ENCODE measurements at regions not wholly inside any gene's neighbourhood (a gene's known extent, or its start where the extent isn't known, plus 50 kb on each side); places are given as distances from the start of the nearest gene placed in this dataset.

DNA sequence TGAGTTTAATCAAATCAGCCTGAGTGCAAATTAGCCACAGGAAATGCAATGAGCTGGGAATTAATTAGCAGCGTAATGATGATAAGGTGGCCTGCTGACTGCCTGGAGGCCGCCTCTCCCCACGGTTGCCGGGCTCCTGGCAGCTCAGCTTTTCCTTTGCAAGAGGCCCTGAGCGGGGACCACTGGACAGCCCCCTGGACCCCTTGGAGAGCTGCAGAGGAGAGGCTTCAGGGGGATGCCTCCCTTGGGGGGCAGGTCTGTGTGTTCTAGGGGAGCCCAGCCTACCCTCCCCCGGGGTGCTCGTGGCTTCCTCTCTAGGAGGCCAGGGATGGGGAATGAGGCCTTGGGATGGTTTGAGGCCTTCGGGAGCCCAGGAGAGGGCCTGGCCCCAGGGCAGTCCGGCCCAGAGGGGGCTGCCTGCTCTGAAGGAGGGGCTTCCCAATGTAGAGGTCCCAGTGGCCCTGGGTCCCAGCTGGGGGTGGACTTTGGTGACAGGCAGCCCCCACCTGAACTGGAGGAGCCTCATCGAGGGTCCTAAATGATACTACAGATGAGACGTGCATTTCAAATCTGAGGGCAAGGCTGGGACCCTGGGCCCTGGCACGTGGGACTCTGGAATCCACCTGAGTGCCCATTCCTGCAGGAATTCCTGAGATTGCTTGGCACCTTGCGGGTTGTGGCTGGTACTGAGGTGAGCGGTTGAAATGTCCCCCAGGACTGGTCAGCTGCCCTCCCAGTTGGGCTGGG is 66.4 kb upstream of the BHLHE23 start:
- H3K4me1 ChIP-seq (ENCODE audit: control insufficient read depth in 4 of 4, insufficient read depth in 4 of 4, low read length in 3 of 4): peaks cover 0 to 3% (median 0%) of the 10 kb centered on the region in 4 donors
- peaks cover 0 to 15% (median 4%) of the 10 kb centered on the region in 4 donors for H3K9me3 ChIP-seq (ENCODE audit: control insufficient read depth in 4 of 4, low read length in 3 of 4)
- 55% methylated on average over 14 of the region's 14 CpGs for WGBS
- H3K27me3 ChIP-seq (ENCODE audit: control insufficient read depth in 4 of 4, insufficient read depth in 4 of 4, low read length in 3 of 4): peaks cover 0 to 11% (median 4%) of the 10 kb centered on the region in 4 donors
- no peak overlapping the region for H3K9ac ChIP-seq (ENCODE audit: low read depth in 1 of 2, low read length in 2 of 2)
- TF ChIP-seq EGR1 (IDR thresholded peaks at IDR 0.05; ENCODE audit: low read depth in 2 of 2): no peak
- TF ChIP-seq FOXA2 (IDR thresholded peaks at IDR 0.05): no peak
- no peak for TF ChIP-seq RXRA (IDR thresholded peaks at IDR 0.05)
- no peak for TF ChIP-seq FOXA1 (IDR thresholded peaks at IDR 0.05)
- TF ChIP-seq, protein P1, sequence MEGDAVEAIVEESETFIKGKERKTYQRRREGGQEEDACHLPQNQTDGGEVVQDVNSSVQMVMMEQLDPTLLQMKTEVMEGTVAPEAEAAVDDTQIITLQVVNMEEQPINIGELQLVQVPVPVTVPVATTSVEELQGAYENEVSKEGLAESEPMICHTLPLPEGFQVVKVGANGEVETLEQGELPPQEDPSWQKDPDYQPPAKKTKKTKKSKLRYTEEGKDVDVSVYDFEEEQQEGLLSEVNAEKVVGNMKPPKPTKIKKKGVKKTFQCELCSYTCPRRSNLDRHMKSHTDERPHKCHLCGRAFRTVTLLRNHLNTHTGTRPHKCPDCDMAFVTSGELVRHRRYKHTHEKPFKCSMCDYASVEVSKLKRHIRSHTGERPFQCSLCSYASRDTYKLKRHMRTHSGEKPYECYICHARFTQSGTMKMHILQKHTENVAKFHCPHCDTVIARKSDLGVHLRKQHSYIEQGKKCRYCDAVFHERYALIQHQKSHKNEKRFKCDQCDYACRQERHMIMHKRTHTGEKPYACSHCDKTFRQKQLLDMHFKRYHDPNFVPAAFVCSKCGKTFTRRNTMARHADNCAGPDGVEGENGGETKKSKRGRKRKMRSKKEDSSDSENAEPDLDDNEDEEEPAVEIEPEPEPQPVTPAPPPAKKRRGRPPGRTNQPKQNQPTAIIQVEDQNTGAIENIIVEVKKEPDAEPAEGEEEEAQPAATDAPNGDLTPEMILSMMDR (IDR thresholded peaks at IDR 0.05; ENCODE audit: low read depth, low read length, missing input control): no peak
- TF ChIP-seq TAF1 (conservative IDR thresholded peaks at IDR 0.05): no peak
- no peak for TF ChIP-seq JUND (IDR thresholded peaks at IDR 0.05)
- TF ChIP-seq NR2F2 (IDR thresholded peaks at IDR 0.05): no peak
- TF ChIP-seq, protein P2, sequence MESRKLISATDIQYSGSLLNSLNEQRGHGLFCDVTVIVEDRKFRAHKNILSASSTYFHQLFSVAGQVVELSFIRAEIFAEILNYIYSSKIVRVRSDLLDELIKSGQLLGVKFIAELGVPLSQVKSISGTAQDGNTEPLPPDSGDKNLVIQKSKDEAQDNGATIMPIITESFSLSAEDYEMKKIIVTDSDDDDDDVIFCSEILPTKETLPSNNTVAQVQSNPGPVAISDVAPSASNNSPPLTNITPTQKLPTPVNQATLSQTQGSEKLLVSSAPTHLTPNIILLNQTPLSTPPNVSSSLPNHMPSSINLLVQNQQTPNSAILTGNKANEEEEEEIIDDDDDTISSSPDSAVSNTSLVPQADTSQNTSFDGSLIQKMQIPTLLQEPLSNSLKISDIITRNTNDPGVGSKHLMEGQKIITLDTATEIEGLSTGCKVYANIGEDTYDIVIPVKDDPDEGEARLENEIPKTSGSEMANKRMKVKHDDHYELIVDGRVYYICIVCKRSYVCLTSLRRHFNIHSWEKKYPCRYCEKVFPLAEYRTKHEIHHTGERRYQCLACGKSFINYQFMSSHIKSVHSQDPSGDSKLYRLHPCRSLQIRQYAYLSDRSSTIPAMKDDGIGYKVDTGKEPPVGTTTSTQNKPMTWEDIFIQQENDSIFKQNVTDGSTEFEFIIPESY (IDR thresholded peaks at IDR 0.05): no peak
- TF ChIP-seq SP1 (IDR thresholded peaks at IDR 0.05): no peak
- TF ChIP-seq GABPA (IDR thresholded peaks at IDR 0.05 in 1 of 2, conservative IDR thresholded peaks at IDR 0.05 in 1 of 2): no peak
- TF ChIP-seq, protein P3, sequence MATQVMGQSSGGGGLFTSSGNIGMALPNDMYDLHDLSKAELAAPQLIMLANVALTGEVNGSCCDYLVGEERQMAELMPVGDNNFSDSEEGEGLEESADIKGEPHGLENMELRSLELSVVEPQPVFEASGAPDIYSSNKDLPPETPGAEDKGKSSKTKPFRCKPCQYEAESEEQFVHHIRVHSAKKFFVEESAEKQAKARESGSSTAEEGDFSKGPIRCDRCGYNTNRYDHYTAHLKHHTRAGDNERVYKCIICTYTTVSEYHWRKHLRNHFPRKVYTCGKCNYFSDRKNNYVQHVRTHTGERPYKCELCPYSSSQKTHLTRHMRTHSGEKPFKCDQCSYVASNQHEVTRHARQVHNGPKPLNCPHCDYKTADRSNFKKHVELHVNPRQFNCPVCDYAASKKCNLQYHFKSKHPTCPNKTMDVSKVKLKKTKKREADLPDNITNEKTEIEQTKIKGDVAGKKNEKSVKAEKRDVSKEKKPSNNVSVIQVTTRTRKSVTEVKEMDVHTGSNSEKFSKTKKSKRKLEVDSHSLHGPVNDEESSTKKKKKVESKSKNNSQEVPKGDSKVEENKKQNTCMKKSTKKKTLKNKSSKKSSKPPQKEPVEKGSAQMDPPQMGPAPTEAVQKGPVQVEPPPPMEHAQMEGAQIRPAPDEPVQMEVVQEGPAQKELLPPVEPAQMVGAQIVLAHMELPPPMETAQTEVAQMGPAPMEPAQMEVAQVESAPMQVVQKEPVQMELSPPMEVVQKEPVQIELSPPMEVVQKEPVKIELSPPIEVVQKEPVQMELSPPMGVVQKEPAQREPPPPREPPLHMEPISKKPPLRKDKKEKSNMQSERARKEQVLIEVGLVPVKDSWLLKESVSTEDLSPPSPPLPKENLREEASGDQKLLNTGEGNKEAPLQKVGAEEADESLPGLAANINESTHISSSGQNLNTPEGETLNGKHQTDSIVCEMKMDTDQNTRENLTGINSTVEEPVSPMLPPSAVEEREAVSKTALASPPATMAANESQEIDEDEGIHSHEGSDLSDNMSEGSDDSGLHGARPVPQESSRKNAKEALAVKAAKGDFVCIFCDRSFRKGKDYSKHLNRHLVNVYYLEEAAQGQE (IDR thresholded peaks at IDR 0.05): no peak
- no peak for TF ChIP-seq RAD21 (IDR thresholded peaks at IDR 0.05)
- no peak for TF ChIP-seq HNF4A (conservative IDR thresholded peaks at IDR 0.05)
- no peaks in the 10 kb centered on the region for H3K36me3 ChIP-seq (ENCODE audit: control insufficient read depth in 4 of 4, insufficient read depth in 3 of 4, low read depth in 1 of 4, low read length in 3 of 4)
- no peak overlapping the region for H3K4me3 ChIP-seq (ENCODE audit: low read depth in 1 of 3, low read length in 3 of 3)
- H3K27ac ChIP-seq (ENCODE audit: low read depth in 1 of 2, low read length in 2 of 2): no peak overlapping the region
- no peak for DNase-seq (ENCODE audit: low spot score)

DNA sequence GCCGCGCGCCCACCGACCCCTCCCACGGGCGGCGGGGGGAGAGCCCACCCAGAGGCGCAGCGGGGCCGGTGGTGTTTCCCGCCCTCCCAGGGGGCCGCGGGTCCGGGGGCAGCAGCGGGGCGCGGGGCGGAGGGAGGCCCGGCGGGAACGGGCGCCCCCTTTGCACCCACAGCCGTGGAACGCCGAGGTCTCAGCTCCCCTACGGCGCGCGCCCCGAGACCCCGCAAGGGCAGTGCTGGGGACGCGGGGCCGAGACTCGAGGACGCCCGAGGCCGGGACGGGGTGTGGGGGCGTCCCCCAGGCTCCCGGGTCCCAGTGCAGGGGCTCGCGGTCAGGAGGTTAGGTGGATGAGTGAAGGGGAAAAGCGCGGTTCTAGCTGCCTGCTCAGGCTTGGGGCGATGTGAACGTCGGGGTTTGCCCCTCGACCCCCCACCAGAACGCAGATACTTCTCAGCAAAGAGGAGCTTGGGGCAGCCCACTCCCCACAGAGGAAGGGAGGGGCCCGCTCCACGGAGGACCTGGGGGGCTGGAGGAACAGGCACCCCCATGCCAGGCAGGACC is 65.5 kb upstream of the BHLHE23 start:
- DNase-seq (ENCODE audit: low spot score): no peak
- H3K4me3 ChIP-seq (ENCODE audit: low read depth in 1 of 3, low read length in 3 of 3): no peak overlapping the region
- no peak overlapping the region for H3K9ac ChIP-seq (ENCODE audit: low read depth in 1 of 2, low read length in 2 of 2)
- H3K27me3 ChIP-seq (ENCODE audit: control insufficient read depth in 4 of 4, insufficient read depth in 4 of 4, low read length in 3 of 4): peaks cover 4 to 11% (median 5%) of the 10 kb centered on the region in 4 donors
- H3K36me3 ChIP-seq (ENCODE audit: control insufficient read depth in 4 of 4, insufficient read depth in 3 of 4, low read depth in 1 of 4, low read length in 3 of 4): no peaks in the 10 kb centered on the region
- no peak overlapping the region for H3K27ac ChIP-seq (ENCODE audit: low read depth in 1 of 2, low read length in 2 of 2)
- peaks cover 0 to 10% (median 3%) of the 10 kb centered on the region in 4 donors for H3K9me3 ChIP-seq (ENCODE audit: control insufficient read depth in 4 of 4, low read length in 3 of 4)
- 9% methylated on average over 52 of the region's 52 CpGs for WGBS
- no peak for TF ChIP-seq NR2F2 (IDR thresholded peaks at IDR 0.05)
- peaks cover 0 to 3% (median 0%) of the 10 kb centered on the region in 4 donors for H3K4me1 ChIP-seq (ENCODE audit: control insufficient read depth in 4 of 4, insufficient read depth in 4 of 4, low read length in 3 of 4)
